ENCODE measurements at regions not wholly inside any gene's neighbourhood (a gene's known extent, or its start where the extent isn't known, plus 50 kb on each side); places are given as distances from the start of the nearest gene placed in this dataset.

DNA sequence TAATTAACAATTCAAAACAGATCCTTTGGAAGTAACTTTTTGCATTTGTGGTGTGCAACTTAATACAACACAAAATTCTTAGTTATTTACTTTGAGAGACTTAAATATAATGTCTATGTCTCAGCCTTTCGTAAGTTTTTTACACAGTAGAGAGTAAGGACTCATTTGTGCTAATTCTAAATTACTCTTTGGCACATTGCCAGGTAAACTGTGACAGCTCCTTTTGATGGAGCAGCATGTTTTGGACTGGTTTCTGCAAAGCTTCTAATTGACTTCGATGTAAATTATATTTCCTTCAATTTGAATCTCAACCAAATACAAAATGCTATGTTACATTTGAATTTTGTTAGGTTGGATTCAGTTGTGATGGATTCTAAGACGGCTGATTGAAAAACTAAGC, 450.7 kb upstream of the OPRM1 start:
- TF ChIP-seq, protein P1, sequence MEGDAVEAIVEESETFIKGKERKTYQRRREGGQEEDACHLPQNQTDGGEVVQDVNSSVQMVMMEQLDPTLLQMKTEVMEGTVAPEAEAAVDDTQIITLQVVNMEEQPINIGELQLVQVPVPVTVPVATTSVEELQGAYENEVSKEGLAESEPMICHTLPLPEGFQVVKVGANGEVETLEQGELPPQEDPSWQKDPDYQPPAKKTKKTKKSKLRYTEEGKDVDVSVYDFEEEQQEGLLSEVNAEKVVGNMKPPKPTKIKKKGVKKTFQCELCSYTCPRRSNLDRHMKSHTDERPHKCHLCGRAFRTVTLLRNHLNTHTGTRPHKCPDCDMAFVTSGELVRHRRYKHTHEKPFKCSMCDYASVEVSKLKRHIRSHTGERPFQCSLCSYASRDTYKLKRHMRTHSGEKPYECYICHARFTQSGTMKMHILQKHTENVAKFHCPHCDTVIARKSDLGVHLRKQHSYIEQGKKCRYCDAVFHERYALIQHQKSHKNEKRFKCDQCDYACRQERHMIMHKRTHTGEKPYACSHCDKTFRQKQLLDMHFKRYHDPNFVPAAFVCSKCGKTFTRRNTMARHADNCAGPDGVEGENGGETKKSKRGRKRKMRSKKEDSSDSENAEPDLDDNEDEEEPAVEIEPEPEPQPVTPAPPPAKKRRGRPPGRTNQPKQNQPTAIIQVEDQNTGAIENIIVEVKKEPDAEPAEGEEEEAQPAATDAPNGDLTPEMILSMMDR (conservative IDR thresholded peaks at IDR 0.05; ENCODE audit: low read length) = no peak
- no peak for TF ChIP-seq EZH2phosphoT487 (IDR thresholded peaks at IDR 0.05; ENCODE audit: borderline replicate concordance, low read depth, low read length)
